ENCODE measurements at regions not wholly inside any gene's neighbourhood (a gene's known extent, or its start where the extent isn't known, plus 50 kb on each side); places are given as distances from the start of the nearest gene placed in this dataset.

DNA sequence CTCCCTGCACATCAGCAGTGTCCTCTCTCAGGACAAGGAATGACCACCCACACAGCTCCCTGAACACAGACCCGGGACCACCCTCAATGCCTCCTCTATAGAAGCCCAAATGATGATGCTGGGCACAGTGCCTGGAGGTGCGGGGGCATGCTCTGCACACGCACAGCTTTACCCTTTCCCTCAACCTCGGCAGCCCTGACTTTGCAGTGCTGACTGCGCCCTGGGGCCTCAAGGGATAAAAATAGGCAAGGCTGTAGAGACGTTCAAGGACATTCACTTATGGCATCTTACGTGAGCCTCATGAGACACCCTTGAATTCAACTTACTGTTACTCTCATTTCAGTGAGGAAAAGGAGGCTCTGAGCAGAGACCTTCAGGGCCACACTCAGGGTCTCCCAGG, 521.6 kb upstream of the MGMT start:
- no peak for DNase-seq

DNA sequence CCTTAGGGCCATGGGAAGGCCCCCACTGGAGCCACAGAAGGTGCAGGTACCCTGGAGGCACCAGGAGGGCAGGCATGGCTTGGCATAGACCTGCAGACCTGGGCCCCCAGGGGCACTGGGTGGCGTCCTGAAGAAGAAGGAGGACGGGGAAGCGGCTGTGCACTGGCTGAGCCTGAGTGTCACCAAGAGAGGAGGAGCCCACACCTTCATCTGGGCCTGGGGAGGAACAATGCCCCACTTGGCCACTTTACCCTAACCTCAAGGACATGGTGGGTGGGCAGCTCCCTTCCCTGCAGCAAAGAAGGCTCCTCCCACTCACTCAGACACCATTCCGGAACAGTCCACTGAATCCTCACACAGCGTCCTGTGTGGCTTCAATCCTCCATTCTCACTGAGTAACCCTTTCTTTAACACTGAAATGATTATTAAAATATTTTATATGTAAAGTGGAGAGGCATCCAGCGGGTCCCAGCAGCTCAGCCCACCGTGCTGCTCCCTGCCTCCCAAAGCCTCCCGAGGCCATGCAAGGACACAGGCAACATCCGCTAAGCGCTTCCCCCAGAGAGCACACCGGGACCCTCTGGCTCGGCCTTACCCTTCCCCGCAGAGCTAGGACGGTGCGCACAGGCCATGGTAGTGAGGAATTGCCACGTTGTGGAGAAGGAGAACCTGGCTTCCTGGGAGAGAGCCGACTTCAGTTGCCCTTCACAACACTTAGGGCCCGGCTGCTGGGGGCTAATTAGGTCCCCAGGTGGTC, 516.7 kb upstream of the MGMT start:
- DNase-seq: no peak

DNA sequence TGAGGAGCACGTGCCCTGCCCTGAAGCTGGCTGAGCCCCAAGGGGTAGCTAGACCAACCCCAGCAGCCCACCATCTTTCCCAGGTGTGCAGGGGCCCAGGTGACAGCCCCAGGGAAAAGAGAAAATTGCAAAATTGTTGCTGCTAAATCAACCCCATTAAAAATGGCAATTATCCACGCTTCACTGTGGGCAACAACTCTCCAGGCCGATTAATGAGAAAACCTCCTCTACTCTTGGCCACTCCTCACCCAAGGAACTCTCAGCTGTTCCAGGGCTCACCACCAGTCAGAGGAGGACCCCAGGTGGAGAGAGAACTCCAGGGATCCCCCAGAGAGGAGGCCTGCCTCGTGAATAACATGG, 516.1 kb upstream of the MGMT start:
- DNase-seq: no peak

DNA sequence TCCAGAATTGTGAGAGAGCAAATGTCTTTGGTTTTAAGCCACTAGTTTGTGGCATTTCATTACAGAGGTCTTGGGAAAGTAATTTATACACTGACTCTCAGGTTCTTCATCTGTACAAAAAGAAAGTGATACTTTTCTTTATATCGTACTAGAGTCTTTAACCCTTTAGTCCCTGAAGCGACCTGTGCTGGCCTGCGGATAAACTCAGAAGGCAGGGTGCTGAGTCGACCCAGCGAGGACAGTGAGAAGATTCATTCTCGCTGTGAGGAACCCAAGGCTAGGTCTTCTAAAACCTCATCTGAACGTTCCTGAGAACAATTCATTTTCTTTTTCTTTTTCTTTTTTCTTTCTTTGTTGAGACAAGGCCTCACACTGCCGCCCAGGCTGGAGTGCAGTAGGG, 514.2 kb upstream of the MGMT start:
- DNase-seq: no peak

DNA sequence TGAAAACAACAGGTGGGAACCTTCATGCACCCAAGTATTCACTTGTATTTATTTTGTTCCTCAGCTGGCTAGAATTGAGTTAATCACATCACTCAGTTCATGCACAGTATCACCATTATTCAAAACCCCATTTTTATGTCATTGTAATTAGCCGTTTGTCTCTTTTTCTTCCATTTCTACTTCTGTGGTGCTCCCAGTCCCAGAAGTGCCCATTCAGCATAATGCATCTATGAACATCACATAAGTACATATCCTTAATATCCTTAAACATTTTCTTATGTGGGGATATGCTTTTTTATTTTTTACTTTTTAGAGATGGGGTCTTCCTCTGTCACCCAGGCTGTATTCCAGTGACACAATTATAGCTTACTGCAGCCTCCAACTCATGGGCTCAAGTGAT, 510.9 kb upstream of the MGMT start:
- no peak for DNase-seq

DNA sequence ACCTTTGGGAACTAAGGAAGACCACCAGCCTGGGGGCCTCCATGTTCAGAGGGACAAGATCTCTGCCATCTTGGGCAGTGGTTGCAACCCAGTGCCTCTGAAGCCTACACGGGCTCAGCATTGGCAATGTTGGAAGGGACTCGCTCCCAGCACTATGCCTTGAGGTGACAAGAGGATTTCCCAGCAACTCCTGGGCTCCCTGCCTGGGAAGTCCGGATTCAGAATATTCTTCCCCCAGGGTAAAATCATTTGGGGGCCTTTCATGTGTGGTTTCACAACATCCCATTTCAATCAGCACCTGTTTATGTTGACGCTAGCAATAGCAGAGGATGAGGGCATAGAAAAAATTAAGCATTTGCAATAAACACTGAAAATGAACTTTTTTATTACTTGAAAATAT, 509.8 kb upstream of the MGMT start:
- no peak for DNase-seq

DNA sequence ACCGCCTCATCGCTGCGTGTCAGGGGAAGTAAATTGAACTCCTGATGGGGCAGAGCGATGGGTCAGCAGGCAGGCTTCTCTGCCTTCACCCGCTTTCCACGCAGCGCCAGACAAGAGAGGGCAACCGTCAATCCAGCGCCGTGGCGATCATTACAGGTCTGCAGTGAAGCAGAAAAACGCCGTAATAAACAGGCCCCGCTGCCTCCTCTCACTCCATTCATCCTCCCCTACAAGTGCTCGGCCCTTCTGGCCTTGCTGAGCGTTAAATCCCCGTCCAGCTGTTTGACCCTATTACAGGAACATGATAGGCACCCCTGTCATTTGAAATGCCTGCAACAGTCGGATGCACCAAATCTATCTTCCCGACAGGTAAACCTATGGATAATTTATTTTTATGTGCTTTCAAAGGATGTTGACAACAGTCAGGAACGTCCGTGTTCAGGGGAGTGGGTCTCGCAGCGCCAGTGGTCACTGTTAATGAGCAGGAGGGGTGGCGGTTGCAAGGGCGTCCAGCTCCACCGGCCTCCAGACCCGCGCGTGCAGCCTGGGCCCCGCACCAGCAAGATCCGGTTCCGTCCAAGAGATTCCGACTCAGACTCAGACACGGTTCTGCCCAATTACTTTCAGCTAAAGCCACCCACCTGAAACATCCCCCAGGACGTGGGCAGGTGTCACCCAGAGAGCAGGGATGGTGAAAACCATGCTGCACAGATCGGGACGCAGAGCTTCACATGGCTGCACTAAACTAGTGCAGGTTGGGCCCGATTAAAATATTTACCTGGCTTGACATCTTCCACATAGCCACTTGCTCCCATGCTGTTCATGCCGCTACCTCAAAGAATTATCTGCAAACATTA, 508.0 kb upstream of the MGMT start:
- DNase-seq: no peak

DNA sequence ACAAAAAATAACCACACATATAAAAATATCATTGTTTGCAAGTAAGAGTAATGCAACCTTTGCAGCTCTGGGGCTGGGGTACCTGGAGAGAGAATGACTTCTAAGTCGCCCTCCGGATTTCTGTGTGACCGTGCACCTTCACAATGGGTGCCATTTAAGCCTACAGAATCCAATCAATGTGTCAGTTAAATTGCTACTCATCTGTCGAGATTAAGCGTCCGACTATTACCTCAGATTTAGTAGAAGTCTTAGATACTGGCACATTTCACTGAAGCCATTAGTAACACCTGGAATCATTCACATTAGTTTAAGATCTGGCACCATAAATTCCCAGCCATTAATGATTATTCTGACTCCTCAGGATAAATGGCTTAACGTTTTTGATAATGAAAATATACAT, 507.3 kb upstream of the MGMT start:
- DNase-seq: no peak

DNA sequence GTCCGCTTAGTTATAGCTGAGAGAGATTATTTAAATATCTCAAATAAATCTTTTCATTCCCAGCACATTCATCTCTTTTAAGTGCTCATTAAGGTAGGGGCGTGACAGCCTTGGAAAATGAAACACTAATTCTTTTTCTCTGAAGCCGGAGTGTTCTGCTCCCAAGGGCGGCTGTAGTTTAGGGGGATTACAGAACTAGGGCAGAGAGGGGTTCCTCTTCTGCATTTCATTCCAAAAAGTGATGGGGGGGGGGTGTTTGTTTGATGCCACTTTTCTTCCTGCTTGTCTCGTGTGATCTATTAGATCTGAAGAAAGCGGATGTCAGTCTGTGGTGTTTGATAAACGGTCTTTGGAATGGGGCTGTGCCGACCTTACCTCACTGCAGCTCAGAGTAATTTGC, 506.5 kb upstream of the MGMT start:
- no peak for DNase-seq

DNA sequence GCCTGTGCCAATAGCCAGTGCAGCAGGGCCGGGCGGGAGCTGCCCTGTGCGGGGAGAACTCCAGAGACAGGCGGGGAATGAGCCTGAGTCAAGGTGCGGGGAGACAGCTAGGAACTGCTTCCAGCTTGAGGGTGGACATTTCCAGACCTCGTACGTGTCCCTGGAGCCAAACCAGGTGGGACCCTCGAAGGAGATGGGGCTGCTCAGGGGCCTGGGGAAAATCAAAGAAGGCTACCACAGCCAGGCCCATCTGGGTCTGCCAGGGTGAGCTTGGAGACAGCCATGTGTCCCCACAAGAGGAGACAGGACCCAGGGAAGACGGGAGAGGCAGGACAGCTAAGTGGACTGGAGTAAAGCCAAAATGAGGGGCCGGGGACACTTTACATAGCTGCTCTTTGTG, 504.9 kb upstream of the MGMT start:
- DNase-seq: no peak

DNA sequence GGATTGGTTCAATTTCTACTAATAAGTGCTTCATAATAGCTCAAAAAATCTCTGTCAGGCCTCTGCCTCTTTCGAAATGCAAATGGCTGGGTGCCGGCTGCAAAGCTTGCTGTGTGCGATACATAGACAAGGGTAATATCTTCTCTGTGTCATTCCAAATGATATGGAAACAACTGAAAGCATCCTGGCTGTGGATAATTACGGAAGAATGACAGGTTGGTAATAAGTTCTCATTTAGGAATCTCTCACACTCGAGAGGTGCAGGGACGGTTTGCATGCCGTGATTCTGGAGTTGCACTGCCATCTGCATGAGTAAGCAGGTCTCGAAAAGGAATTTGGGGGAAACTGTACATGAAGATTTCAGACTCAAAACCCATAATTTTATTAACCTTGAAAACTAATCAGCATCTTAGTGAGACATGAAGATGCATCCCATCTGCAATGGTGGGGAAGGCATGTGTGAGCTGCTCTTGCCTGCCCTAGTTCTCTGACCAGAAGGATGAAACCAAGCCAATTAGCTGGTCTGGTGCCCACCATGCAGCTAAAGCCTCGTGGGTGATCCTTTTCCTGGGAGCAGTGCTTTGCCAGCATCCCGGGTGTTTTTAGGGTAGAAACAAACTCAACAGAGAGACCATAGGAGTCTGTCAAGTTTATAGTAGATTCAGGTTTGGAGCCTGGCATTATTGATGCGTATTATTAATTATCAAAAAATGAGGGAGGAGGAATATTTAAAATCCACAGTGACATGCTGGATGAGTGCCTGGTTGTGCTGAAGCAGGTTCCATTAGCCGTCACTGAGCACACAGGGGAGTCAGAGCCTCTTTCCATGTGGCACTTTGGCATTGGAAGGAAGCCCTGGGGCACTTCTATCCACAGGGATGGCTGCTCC, 503.6 kb upstream of the MGMT start:
- no peak for DNase-seq

DNA sequence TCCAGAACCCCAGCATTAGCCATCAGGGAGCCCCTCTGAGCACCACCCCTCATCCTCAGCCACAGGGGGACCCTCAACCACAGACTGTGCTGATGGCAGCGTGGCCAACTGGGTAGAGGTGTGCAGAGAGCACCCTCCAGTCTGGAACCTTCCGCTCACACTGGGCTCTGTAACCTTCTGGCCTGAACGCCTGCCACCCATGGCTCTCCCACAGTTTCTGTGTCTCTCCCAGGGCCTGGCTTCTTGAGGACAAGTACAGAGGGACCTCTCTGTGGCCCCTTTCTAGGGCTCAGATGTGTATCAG, 503.0 kb upstream of the MGMT start:
- no peak for DNase-seq

DNA sequence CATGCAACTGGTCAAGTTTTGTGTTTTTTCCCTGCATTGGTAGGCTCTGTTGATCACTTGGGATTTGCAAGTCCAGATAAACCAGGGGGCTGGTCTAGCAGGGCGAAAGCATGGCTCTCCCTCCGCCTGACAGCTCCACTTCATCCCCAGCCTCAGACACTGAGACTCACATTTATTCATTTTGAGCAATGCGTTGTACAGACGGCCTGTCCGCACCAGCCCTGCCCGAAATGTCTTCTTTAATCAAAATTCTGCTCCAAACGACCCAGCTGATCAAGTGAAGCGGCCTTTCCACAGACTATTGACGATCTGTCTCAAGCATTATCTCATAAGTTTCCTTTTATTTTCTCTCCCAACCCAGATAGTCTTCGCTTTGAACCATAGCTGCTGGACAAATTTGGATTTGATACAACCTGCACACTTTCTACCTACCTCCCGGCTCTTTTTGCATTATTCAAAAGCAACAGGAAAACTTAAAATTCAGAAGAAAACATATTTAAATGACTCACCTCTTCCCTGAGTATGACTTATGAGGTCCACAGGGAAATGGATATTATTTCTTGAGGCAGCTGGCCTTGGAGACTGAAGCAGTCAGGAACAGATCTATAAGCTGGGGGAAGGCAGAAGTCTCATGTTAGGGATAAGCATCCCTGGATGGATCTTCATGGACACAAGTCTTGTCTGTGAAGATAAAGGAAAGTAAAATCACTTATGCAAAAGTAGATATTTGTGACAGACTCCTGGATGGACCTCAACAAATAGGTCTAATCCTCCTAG, 498.9 kb upstream of the MGMT start:
- DNase-seq: no peak

DNA sequence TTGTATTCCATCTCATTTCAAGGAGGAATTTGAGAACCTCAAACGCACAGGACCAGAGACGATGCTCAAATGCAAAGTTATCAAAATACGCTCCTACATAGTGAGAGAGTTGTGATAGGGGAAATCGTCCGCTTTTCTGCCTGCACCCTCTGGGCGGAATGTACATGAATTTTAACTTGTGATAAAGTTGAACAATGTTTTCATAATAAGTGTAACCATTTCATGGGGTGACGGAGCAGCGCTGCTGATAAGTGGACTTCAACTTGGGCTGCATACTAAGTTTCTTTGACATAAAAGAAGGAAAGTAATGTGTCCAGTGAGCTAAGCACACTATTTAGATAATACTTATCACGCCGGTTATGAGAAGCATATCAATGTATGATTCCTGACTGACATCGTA, 497.5 kb upstream of the MGMT start:
- DNase-seq: no peak

DNA sequence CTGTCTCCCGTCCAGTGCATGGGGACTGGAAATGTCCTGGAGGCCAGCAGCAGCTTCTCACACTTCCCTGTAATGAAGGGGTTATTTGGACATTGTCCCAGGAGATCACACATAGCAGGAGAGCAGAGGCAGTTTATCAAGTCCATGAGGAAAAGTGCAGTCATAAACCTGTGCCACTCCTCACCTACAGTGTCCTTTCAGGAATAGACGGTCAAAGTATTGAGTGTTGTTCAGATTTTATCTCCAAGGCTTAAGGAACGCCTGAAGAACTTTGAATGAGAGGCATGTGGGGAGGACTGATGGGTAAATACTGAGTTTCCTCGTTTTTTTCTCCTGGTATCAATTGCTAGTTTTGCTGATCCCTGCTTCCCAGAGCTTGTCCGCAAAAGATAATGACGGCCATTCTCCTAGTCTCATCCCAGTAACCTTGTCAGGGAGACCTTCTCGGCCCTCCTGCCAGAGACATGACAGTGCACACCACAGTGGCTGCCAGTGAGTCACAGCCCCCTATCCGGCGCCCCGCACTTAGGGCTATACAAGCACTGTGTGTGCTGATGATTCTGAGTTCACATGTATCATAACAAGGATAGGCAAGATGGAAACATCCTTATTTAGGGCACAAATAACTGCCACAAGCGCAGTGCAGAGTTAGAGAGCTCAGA, 495.5 kb upstream of the MGMT start:
- no peak for DNase-seq

DNA sequence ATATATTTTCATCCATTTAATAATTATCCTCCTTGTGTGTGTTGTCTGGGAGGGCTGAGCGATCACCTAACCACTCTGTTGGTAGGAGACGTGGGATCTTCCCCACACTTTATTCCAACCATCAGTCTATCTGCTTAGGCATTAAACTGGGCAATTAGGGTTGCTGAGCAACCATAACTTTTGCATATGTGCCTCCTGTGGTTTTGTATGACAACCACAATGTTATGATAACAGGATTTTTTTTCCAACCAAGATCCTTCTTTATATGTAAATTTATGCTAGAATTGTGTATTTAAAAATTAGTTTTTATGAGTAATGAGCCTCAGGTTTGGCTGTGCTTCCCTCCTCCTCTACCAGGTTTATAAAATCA, 495.0 kb upstream of the MGMT start:
- DNase-seq: no peak

DNA sequence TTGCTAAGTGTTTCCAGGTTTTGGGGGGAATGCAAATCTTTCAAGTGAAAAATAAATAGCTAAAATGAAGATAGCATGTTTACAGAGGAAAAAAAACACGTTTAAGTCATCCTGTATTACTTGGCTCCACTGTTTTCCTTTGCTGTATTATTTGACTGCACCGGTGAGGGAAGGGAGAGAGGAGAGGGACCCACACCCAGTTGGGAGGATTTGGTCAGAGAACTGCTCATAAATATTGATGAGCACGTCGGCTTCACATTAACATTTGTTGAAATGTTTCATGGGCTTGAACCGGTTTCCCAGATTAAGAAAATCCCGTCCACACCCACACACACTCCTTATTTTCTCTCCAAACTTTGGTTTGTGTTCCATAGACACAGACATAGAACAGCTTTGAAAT, 493.8 kb upstream of the MGMT start:
- DNase-seq: no peak

DNA sequence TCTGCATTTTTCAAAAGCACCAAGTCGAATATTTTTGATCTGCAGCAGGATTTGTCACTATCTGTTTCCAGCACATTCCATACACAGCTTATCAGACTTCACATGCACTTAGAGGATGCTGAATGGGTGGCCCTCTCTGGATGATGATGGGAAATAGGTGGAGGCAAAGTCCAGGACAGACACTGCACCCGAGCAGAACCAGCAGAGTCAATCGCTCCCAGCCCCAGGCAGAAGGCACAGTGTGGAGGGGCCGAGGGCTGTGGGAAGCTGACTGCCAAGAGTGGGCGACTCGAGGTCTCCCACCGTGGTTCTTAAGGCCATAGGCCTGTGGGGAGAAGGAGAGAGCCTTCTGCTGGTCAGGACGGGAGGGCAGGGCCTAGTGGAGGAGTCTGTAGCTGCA, 490.2 kb upstream of the MGMT start:
- no peak for DNase-seq

DNA sequence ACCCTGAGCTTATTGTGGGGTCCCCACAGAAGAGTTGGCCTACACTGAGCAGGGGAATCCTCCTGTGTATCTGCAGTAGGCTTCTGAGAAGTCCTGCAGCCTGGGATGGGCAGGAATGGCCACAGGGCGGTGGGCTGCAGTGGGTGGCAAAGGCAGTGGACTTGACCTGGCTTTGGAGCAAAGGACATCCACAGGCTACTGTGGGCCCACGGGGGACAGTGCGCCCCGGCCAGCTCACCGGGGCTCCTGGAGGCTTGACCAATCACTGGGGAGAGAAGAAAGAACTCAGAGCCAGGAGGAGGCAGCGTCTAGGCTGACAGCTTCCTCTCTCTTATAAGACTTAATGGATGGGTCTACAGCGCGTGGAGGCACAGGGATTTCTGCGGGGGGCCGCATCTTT, 488.8 kb upstream of the MGMT start:
- DNase-seq: no peak

DNA sequence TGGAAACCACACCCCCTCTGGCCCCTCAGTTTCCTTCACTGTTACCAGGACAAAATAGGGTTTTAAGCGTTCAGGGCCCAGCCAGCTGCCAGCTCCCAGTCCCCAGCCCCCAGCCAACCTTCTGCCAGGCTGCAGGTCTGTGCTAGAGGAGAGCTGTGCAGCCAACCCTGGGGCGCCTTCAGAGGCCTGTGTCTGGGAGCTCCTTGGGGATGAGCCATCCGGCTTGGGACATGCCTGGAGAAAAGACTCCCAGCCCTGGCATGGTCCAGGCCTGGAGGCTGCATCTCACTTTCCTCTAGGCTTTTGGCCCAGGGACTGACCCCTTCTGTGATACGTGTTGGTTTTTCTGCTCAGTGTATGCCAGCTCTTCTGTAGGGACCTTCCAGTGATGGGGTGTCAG, 487.6 kb upstream of the MGMT start:
- DNase-seq: no peak

DNA sequence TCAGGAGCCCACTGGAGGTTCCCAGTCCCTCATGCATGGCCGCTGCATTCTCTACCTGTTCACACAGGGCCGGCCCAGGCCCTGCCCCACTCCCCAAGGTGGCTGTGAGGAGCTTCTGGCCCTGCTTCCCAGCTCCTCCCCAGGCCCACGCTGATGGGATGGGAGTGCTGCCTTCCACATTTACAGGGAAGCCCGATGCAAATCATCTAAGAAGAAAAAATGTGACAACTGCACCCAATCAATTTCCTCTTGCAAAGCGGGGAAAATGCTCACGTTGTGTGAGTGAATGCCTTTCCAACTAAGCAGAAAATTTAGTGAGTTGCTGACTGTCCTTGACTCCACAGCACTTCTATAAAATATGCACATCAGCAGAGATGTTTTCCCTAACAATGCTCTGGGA, 485.8 kb upstream of the MGMT start:
- no peak for DNase-seq

Data from anterior cingulate cortex (tissue), 58 donors.